OCI-LY7 (cell line): ENCODE measurements at regions not wholly inside any gene's neighbourhood (a gene's known extent, or its start where the extent isn't known, plus 50 kb on each side); places are given as distances from the start of the nearest gene placed in this dataset.

Experiments used
- EZH2phosphoT487 ChIP-seq: fragments of 200-600 bp; sonication (generic); IDR thresholded peaks from 2 replicates; pipeline ENCODE4 v1.6.1; 2018; ENCODE audit warnings: low read depth, borderline replicate concordance, mild to moderate bottlenecking, mixed run types, antibody characterized with exemption, low read length, moderate library complexity, mixed read lengths
- TF ChIP-seq, protein P1 (sequence below): fragments of 200-600 bp; sonication (generic); conservative IDR thresholded peaks from 2 replicates; pipeline ENCODE4 v1.5.1; 2014; ENCODE audit warnings: mild to moderate bottlenecking, antibody characterized with exemption, low read length, moderate library complexity, mixed read lengths

- TF ChIP-seq, protein P1, sequence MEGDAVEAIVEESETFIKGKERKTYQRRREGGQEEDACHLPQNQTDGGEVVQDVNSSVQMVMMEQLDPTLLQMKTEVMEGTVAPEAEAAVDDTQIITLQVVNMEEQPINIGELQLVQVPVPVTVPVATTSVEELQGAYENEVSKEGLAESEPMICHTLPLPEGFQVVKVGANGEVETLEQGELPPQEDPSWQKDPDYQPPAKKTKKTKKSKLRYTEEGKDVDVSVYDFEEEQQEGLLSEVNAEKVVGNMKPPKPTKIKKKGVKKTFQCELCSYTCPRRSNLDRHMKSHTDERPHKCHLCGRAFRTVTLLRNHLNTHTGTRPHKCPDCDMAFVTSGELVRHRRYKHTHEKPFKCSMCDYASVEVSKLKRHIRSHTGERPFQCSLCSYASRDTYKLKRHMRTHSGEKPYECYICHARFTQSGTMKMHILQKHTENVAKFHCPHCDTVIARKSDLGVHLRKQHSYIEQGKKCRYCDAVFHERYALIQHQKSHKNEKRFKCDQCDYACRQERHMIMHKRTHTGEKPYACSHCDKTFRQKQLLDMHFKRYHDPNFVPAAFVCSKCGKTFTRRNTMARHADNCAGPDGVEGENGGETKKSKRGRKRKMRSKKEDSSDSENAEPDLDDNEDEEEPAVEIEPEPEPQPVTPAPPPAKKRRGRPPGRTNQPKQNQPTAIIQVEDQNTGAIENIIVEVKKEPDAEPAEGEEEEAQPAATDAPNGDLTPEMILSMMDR, result no peak
- TF ChIP-seq EZH2phosphoT487, result no peak
Observed at GRCh38 chr12:42683933-42684801, 94.6 kb upstream of the PRICKLE1 start.
